Erythroblast (primary cell): ENCODE measurements at regions not wholly inside any gene's neighbourhood (a gene's known extent, or its start where the extent isn't known, plus 50 kb on each side); places are given as distances from the start of the nearest gene placed in this dataset.
"Not testable (repeated sequence)": the region's sequence is repeated elsewhere in the genome, so short reads cannot be mapped to it uniquely, and the experiment has no call there.

Source experiments
- DNase-seq, 2 experiments: peaks; one replicate each; lab custom pipeline; 2025; lab: John Stamatoyannopoulos, UW
- GATA1 ChIP-seq: IDR thresholded peaks from 2 replicates; pipeline ENCODE4 v1.6.1; 2011; ENCODE audit warnings: low read depth, mild to moderate bottlenecking, control low read depth, low read length, moderate library complexity
- POLR2A ChIP-seq: IDR thresholded peaks from 2 replicates; pipeline ENCODE4 v1.6.1; 2011; ENCODE audit warnings: mild to moderate bottlenecking, low read length

DNA sequence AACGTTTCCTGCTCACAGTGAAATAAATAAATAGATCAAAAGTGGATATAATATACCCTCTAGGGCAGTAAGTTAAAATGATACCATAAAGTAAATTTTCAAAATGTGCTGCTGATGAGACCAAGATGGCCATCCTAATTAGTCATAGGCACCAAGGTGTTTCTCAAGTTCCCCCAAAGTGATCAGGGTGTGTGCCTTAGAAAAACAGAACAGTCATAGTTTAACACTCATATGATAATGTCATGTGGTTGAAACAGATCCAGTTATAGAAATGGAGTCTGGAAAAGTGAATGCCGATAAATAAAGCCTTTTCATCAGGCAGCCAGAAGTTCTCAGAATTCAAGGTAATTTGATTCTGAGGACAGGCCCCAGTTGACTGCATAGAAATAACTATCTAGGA is 161.5 kb upstream of the CDKN2B start:
- no peak for DNase-seq
- TF ChIP-seq POLR2A (no peak), GATA1 (no peak)

DNA sequence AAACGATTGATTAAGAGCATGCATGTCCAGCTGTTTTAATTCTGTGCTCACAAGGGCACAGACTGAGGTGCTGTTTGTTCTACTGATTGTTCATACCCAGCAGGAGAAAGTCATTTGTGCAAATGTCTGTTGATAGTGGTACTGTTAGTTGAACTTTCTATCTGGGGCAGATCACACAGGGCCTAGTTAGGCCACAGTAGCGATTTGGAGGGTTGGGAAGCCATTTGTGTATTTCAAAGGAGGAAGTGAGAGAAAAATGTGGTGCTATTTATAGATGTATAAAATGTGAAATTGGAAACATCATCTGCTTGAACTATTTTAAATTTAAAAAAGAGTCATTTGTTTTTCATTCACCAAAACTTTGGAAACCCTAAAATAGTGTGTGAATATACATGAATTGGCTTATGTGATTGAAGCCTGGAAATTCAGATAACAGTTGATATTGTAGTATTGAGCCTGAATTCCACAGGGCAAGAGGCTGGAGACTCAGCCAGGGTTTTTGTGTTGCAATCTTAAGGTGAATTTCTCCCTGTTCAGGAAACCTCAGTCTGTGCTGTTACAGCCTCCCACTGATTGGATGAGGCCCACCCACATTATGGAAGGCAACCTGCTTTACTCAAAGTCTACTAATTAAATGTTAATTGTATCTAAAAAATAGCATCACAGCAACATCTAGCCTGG is 162.0 kb upstream of the CDKN2B start:
- no peak for DNase-seq
- TF ChIP-seq GATA1, result no peak
- no peak for TF ChIP-seq POLR2A

DNA sequence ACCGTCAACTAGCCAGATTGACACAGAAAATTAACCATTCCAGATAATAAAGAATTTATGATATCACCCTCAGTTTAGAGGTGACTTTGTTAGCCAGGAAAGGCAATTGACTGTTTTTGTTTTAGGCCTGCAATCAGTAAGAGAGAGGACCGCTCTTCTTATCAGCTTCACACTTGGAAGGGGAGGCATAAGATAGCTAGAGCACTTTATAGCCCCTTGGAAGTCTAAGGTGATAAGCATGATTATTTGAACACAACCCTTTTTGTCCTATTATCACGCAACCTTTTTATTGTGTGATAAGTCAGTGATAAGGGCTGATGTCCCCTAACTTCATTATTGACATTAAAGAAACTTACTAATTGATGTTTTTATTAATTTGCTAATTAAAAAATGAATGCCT is 162.6 kb upstream of the CDKN2B start:
- DNase-seq, result peak; percentile 11 to 72
- TF ChIP-seq GATA1 (no peak), POLR2A (no peak)

DNA sequence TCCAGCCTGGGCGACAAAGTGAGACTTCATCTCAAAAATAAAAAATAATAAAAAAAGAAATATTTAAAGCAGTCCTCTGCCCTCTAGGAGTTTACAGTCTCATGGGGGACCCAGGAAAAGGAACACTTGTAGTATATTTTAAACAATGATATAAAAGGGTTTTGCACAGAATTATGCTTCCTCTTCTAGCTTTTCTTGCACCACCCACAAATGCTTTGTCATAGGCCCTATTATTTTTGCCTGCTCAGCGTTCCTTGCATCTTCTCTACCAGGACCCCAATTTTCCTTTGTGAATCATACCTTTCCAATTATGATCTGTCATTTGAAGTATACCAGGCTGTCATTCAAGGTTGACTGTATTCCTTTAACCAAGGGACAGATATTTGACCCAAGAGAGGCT is 164.8 kb upstream of the CDKN2B start:
- DNase-seq, result no peak
- no peak for TF ChIP-seq GATA1
- TF ChIP-seq POLR2A, result no peak

DNA sequence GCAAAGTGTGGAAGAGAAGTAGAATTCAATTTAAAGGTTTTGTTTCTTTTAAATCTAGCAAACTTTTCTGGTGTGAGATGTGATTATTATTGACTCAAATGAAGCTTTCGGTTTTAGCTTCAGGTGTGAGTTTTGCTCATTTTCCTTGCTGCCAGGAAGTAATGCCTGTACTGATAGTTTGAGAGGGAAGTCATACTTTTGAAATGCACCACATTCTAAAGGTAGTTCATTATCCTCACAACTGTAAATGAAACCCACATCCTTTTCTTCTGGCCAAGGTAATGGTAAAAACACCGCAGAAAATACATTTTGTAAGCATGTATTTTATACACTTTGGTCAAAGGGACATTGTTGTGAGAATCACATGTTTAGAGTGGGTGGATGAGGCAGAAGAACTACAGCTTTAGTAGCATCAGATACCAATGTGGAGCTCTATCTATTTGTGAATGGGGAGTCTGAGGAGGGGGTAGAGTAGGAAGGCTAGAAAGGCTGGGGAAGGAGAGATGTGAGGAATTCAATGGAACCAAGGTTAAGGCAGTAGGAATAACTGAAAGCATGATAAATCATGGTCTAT is 167.0 kb upstream of the CDKN2B start:
- DNase-seq, result no peak
- TF ChIP-seq POLR2A (no peak), GATA1 (no peak)

DNA sequence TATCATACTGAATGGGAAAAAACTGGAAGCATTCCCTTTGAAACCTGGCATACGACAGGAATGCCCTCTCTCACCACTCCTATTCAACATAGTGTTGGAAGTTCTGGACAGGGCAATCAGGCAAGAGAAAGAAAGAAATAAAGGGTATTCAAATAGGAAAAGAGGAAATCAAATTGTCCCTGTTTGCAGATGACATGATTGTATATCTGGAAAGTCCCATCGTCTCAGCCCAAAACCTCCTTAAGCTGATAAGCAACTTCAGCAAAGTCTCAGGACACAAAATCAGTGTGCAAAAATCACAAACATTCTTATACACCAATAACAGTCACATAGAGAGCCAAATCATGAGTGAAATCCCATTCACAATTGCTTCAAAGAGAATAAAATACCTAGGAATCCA is 171.9 kb upstream of the CDKN2B start:
- not testable (repeated sequence) for DNase-seq

DNA sequence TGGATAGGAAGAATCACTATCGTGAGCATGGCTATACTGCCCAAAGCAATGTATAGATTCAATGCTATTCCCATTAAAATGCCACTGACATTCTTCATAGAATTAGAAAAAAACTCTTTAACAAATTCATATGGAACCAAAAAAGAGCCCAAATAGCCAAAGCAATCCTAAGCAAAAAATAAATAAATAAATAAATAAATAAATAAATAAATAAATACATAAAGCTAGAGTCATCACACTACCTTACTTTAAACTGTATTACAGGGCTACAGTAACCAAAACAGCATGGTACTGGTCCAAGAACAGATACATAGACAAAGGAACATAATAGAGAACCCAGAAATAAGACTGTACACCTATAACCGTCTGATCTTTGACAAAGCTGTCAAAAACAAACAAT is 180.4 kb upstream of the CDKN2B start:
- no peak for TF ChIP-seq POLR2A
- no peak for TF ChIP-seq GATA1
- no peak for DNase-seq

DNA sequence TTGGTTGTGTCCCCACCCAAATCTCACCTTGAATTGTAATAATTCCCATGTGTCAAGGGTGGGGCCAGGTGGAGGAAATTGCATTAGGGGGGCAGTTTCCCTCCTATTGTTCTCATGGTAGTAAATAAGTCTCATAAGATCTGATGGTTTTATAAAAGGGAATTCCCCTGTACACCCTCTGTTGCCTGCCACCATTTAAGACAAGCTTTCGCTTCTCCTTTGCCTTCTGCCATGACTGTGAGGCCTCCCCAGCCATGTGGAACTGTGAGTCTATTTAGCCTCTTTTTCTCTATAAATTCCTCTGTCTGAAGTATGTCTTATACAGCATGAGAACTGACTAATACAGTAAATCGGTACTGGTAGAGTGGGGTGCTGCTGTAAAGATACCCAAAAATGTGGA is 187.9 kb upstream of the CDKN2B start:
- DNase-seq, result not testable (repeated sequence)

DNA sequence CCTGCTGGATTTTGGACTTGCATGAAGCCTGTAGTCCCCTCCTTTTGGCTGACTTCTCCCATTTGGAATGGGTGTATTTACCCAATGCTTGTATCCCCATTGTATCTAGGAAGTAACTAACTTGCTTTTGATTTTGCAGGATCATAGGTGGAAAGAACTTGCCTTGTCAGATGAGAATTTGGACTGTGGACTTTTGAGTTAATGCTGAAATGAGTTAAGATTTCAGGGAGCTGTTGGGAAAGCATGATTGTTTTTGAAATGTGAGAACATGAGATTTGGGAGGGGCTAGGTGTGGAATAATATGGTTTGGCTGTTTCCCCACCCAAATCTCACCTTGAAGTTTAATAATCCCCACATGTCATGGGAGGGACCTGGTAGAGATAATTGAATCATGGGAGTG is 189.6 kb upstream of the CDKN2B start:
- TF ChIP-seq POLR2A, result no peak
- TF ChIP-seq GATA1, result no peak
- no peak for DNase-seq

DNA sequence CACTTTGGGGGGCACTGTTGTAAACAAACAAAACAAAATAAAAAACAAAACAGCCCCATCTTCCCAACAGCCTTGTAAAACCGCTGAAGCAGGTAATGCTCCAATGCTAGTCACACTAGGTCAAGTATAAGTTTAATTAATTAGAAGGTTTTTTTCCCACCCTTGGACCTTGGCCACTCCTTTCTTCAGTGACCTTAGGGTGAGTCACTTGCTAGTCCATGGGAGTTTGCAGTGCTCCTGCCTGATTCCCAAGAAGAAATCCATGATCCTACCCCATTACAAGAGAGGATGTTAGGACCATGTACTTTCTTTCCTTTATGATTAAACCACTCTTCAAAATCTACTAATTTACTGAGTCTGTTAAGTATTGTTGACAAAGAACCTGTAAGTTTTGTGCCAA is 192.2 kb upstream of the CDKN2B start:
- no peak for DNase-seq
- TF ChIP-seq GATA1 (no peak), POLR2A (no peak)

DNA sequence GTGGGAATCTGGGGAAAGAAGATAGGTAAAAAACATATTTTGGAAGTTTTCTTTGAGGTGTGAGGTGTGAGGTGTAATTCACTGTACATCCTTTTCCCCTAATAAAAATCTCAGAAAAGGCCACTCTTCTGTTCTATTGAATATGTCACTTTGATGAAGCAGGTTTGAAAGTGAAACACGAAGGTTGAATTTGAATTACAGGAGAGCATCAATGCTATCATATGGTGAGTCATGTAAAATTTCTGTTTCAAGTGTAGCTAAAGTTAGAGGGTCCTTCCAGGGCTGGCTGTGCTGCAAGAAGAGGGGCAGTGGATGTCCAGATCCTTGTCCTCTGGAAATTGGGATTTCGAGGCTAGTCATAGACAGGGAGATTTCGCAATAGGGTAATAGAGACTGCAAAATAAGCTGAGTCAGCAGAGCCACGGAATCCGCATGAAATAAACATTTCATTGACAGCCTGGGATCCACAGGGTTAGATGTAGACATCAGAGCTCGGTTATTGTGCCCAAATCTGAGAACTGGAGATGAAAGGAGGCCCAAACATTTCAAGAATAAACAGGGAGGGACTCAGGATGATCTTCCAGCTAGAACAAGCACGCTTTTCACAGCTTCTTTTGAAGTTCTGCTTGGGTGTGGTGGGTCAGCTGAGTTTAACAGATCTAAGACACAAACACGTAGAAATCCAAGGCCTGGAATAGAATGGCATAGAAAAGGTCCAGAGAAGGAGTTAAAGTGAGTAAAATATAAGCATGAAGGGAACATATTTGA is 194.4 kb upstream of the CDKN2B start:
- DNase-seq, result peak; percentile 21 to 48
- no peak for TF ChIP-seq GATA1
- no peak for TF ChIP-seq POLR2A

DNA sequence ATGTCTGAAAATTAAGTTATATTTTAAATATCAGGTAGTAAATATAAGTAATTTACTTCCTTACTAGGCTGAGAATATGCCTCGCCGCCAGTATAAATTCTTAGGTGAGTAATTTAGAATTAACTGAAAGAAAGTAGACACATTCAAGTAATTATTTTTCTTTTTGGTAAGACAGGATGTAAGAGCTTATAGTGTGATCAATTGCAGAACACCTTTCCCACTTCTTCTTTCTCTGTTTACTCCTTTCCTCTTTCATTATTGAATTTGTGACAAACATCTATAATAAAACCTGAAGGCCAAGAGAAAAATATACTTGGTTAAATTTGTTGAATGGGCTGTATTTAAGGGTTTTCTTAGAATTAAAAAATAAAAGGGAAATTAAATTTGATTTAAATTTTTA is 195.1 kb upstream of the CDKN2B start:
- no peak for DNase-seq
- TF ChIP-seq POLR2A (no peak), GATA1 (no peak)

DNA sequence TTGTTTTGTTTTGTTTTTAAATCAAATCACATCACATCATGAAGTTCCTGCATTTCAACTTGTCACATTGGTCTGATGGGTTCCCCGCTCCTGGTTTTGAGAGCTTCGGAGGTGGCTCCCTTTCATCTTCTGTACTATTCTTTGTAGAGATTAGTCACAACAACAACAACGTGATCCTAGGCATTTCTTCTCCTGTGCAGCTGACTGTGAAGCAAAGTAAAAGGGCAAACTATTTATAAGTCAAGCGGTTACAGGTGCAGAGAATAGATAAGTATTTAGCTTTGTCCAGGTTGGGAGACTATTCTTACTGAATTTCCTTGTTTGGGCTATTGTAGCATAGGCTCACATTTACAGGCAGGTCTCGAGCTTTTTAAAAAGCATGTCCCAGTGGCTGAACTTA is 197.7 kb upstream of the CDKN2B start:
- no peak for TF ChIP-seq GATA1
- no peak for TF ChIP-seq POLR2A
- DNase-seq, result no peak

DNA sequence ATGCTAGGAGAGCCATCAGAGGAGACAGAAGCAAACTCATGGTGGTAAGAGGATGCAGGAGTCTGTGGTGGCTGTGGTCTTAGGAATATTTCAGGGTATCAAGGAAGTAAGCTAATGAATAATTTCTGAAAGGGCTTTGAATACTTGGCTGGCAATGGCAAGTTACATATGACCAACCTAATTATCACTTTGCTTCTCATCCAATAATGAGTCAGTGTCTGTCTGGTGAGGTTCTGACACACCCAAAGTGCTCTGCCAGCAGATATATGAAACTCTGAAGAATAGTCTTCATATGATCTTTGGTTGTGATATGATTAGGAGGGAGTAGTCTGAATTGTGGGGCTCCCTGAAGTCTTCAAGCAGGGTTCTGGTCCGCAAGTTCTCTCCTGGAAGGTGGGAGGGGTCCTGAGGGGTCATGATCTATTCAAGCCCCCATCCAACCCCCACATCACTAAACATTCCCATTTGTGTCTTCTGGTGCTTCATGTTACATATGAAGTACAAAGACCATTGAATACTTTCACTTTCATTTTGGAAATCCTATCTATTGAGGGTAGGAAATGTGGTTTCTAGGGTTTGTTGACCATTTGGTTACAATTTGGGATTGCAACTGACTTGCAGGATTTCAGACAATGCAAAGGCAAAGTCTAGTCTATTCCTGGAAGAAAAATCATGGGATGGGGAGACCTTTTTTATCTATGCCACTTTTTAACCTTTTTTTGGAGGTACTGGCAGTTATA is 199.9 kb upstream of the CDKN2B start:
- peak; percentile 55 to 73 for DNase-seq
- TF ChIP-seq POLR2A, result no peak
- TF ChIP-seq GATA1, result no peak
